Activated CD8-positive, alpha-beta T cell treated with anti-CD3 and anti-CD28 coated beads, Interleukin-2, amount 10 ng/mL, durations not matched to agents 7 days and 5 days (primary cell): ENCODE measurements at regions not wholly inside any gene's neighbourhood (a gene's known extent, or its start where the extent isn't known, plus 50 kb on each side); places are given as distances from the start of the nearest gene placed in this dataset.

Source experiments
- ATAC-seq: fragments of 150-1000 bp; cut with Tn5 transposase; one replicate; pipeline ENCODE4 v1.10.0; 2021; ENCODE audit warnings: moderate library complexity
- CTCF ChIA-PET: fragments of 350-600 bp; sonication (Branson Sonifier 250); formaldehyde crosslinking; loops from one replicate; lab custom pipeline; 2021; ENCODE audit warnings: antibody characterized with exemption; lab: Charles Lee
- POLR2A ChIA-PET: fragments of 350-600 bp; sonication (Branson Sonifier 250); formaldehyde crosslinking; loops from one replicate; lab custom pipeline; 2021; ENCODE audit warnings: antibody characterized with exemption; lab: Charles Lee
- DNase-seq: peaks from one replicate; pipeline ENCODE4 v3.0.0-alpha.2; 2020
- H3K27ac Mint-ChIP-seq: one replicate; pipeline ENCODE4 v1.8.0; 2021; ENCODE audit warnings: mild to moderate bottlenecking, mixed read lengths
- H3K27me3 Mint-ChIP-seq: one replicate; pipeline ENCODE4 v1.8.0; 2021; ENCODE audit warnings: low read depth, mixed read lengths
- H3K36me3 Mint-ChIP-seq: one replicate; pipeline ENCODE4 v1.8.0; 2021; ENCODE audit warnings: low read depth, mixed read lengths
- H3K4me1 Mint-ChIP-seq: one replicate; pipeline ENCODE4 v1.8.0; 2021; ENCODE audit warnings: low read depth, mixed read lengths
- H3K4me3 Mint-ChIP-seq: one replicate; pipeline ENCODE4 v1.8.0; 2021; ENCODE audit warnings: mild to moderate bottlenecking, mixed read lengths
- H3K9me3 Mint-ChIP-seq: one replicate; pipeline ENCODE4 v1.8.0; 2022; ENCODE audit warnings: mixed read lengths; ENCODE audit not compliant: insufficient read depth

GRCh38 chr13:36555151-36555986 is 118.5 kb upstream of the SERTM1 start:
- CTCF ChIA-PET = no interaction called here
- POLR2A ChIA-PET = no interaction called here
- no peaks in the 10 kb centered on the region for H3K27me3 Mint-ChIP-seq
- H3K36me3 Mint-ChIP-seq = no peaks in the 10 kb centered on the region
- DNase-seq (no peak), ATAC-seq (no peak)
- no peak overlapping the region for H3K4me3 Mint-ChIP-seq
- no peak overlapping the region for H3K27ac Mint-ChIP-seq
- no peaks in the 10 kb centered on the region for H3K4me1 Mint-ChIP-seq
- H3K9me3 Mint-ChIP-seq = no peaks in the 10 kb centered on the region

GRCh38 chr13:36559375-36559774 is 114.4 kb upstream of the SERTM1 start:
- Mint-ChIP-seq H3K4me1 (no peaks in the 10 kb centered on the region), H3K9me3 (no peaks in the 10 kb centered on the region), H3K4me3 (no peak overlapping the region), H3K36me3 (no peaks in the 10 kb centered on the region), H3K27ac (no peak overlapping the region), H3K27me3 (no peaks in the 10 kb centered on the region)
- DNase-seq (no peak), ATAC-seq (no peak)
- POLR2A ChIA-PET = no interaction called here
- CTCF ChIA-PET = no interaction called here

- Mint-ChIP-seq H3K27ac (no peak overlapping the region), H3K4me3 (no peak overlapping the region), H3K36me3 (no peaks in the 10 kb centered on the region), H3K27me3 (no peaks in the 10 kb centered on the region), H3K9me3 (no peaks in the 10 kb centered on the region), H3K4me1 (no peaks in the 10 kb centered on the region)
- DNase-seq = no peak
- no peak for ATAC-seq
- POLR2A ChIA-PET = no interaction called here
- CTCF ChIA-PET = no interaction called here
Observed at GRCh38 chr13:36567485-36567884, 106.3 kb upstream of the SERTM1 start.

- Mint-ChIP-seq H3K4me3 (no peak overlapping the region), H3K27me3 (no peaks in the 10 kb centered on the region), H3K36me3 (no peaks in the 10 kb centered on the region), H3K9me3 (no peaks in the 10 kb centered on the region), H3K27ac (no peak overlapping the region), H3K4me1 (no peaks in the 10 kb centered on the region)
- ATAC-seq (no peak), DNase-seq (no peak)
- ChIA-PET POLR2A (interaction anchor here (0.6 kb wide), 1 partner anchor 19 kb away, joined by 3 read pairs; no protein-coding TSS in a partner anchor), CTCF (interaction anchor here (0.6 kb wide), 1 partner anchor 223 kb away, joined by 3 read pairs; no protein-coding TSS in a partner anchor)
Observed at GRCh38 chr13:36570489-36570888, 103.3 kb upstream of the SERTM1 start.

- Mint-ChIP-seq H3K4me1 (no peaks in the 10 kb centered on the region), H3K4me3 (no peak overlapping the region), H3K36me3 (no peaks in the 10 kb centered on the region), H3K27me3 (no peaks in the 10 kb centered on the region), H3K9me3 (no peaks in the 10 kb centered on the region), H3K27ac (no peak overlapping the region)
- ChIA-PET CTCF (no interaction called here), POLR2A (no interaction called here)
- DNase-seq (no peak), ATAC-seq (no peak)
Observed at GRCh38 chr13:36571444-36571843, 102.4 kb upstream of the SERTM1 start.

- DNase-seq (no peak), ATAC-seq (no peak)
- H3K4me1 Mint-ChIP-seq = no peaks in the 10 kb centered on the region
- no peaks in the 10 kb centered on the region for H3K9me3 Mint-ChIP-seq
- H3K27ac Mint-ChIP-seq = no peak overlapping the region
- ChIA-PET CTCF (interaction anchor here (0.5 kb wide), 1 partner anchor 245 kb away, joined by 3 read pairs; no protein-coding TSS in a partner anchor), POLR2A (interaction anchor here (0.6 kb wide), 1 partner anchor 84 kb away, joined by 3 read pairs; no protein-coding TSS in a partner anchor)
- H3K36me3 Mint-ChIP-seq = no peaks in the 10 kb centered on the region
- H3K4me3 Mint-ChIP-seq = no peak overlapping the region
- H3K27me3 Mint-ChIP-seq = peaks cover 2% of the 10 kb centered on the region
Observed at GRCh38 chr13:36582977-36583376, 90.8 kb upstream of the SERTM1 start.

GRCh38 chr13:36599641-36600040 is 74.2 kb upstream of the SERTM1 start:
- ChIA-PET CTCF (no interaction called here), POLR2A (no interaction called here)
- Mint-ChIP-seq H3K36me3 (no peaks in the 10 kb centered on the region), H3K9me3 (no peaks in the 10 kb centered on the region), H3K27ac (no peak overlapping the region), H3K4me1 (no peaks in the 10 kb centered on the region), H3K27me3 (no peaks in the 10 kb centered on the region), H3K4me3 (no peak overlapping the region)
- DNase-seq (no peak), ATAC-seq (no peak)

- Mint-ChIP-seq H3K4me3 (no peak overlapping the region), H3K36me3 (no peaks in the 10 kb centered on the region), H3K9me3 (no peaks in the 10 kb centered on the region), H3K27me3 (no peaks in the 10 kb centered on the region), H3K27ac (no peak overlapping the region), H3K4me1 (no peaks in the 10 kb centered on the region)
- no peak for ATAC-seq
- DNase-seq = no peak
- ChIA-PET POLR2A (no interaction called here), CTCF (no interaction called here)
Observed at GRCh38 chr13:36601186-36601585, 72.6 kb upstream of the SERTM1 start.

GRCh38 chr13:36606060-36606459 is 67.8 kb upstream of the SERTM1 start:
- DNase-seq (no peak), ATAC-seq (no peak)
- H3K27ac Mint-ChIP-seq = no peak overlapping the region
- no peaks in the 10 kb centered on the region for H3K36me3 Mint-ChIP-seq
- H3K27me3 Mint-ChIP-seq = no peaks in the 10 kb centered on the region
- no peak overlapping the region for H3K4me3 Mint-ChIP-seq
- no peaks in the 10 kb centered on the region for H3K9me3 Mint-ChIP-seq
- POLR2A ChIA-PET = no interaction called here
- no peaks in the 10 kb centered on the region for H3K4me1 Mint-ChIP-seq
- CTCF ChIA-PET = no interaction called here

- ChIA-PET POLR2A (no interaction called here), CTCF (no interaction called here)
- H3K4me1 Mint-ChIP-seq = no peaks in the 10 kb centered on the region
- no peak for DNase-seq
- H3K4me3 Mint-ChIP-seq = no peak overlapping the region
- H3K27ac Mint-ChIP-seq = no peak overlapping the region
- ATAC-seq = no peak
- H3K27me3 Mint-ChIP-seq = no peaks in the 10 kb centered on the region
- no peaks in the 10 kb centered on the region for H3K36me3 Mint-ChIP-seq
- H3K9me3 Mint-ChIP-seq = no peaks in the 10 kb centered on the region
Observed at GRCh38 chr13:36608474-36608873, 65.3 kb upstream of the SERTM1 start.

GRCh38 chr13:36612230-36612629 is 61.6 kb upstream of the SERTM1 start:
- Mint-ChIP-seq H3K27ac (no peak overlapping the region), H3K4me3 (no peak overlapping the region), H3K27me3 (no peaks in the 10 kb centered on the region), H3K9me3 (no peaks in the 10 kb centered on the region), H3K36me3 (no peaks in the 10 kb centered on the region), H3K4me1 (no peaks in the 10 kb centered on the region)
- DNase-seq (no peak), ATAC-seq (no peak)
- ChIA-PET POLR2A (no interaction called here), CTCF (no interaction called here)

- H3K27ac Mint-ChIP-seq = no peak overlapping the region
- H3K27me3 Mint-ChIP-seq = no peaks in the 10 kb centered on the region
- no peaks in the 10 kb centered on the region for H3K36me3 Mint-ChIP-seq
- ChIA-PET CTCF (no interaction called here), POLR2A (no interaction called here)
- no peak overlapping the region for H3K4me3 Mint-ChIP-seq
- no peak for DNase-seq
- H3K9me3 Mint-ChIP-seq = no peaks in the 10 kb centered on the region
- no peak for ATAC-seq
- no peaks in the 10 kb centered on the region for H3K4me1 Mint-ChIP-seq
Observed at GRCh38 chr13:36616706-36617105, 57.1 kb upstream of the SERTM1 start.
